ENCODE measurements at regions not wholly inside any gene's neighbourhood (a gene's known extent, or its start where the extent isn't known, plus 50 kb on each side); places are given as distances from the start of the nearest gene placed in this dataset.

DNA sequence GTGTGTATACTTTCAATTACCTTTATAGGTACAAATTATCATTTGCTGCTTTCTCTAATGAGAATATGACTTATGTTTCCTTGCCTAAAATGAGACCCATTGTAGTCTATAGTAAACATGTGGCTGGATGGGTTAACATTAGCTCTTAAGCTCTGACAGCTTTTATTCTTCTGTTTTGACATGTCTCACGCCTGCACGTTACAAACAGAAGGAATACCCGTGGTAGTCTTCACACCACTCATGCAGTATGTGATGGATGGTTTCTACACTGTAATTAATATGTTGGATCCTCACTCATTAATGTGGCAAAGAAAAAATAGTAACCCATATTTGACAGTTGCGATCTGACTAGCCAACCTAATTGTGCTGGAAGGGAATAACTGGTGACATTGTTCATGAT is 133.4 kb upstream of the MITF start:
- FAIRE-seq = no peak
- POLR2A ChIA-PET = no interaction called here
- CTCF ChIA-PET = interaction anchor here (1.4 kb wide), 1 partner anchor 196 kb away, joined by 3 read pairs; no protein-coding TSS in a partner anchor

More for the DNA sequence above, 133.4 kb upstream of the MITF start:
- Histone ChIP-seq H4K20me1 (ENCODE audit: control insufficient read depth, insufficient read depth) (no peaks in the 10 kb centered on the region), H3K9ac (ENCODE audit: control insufficient read depth, insufficient read depth, low read length) (no peak overlapping the region), H3K79me2 (ENCODE audit: control insufficient read depth, insufficient read depth, low read length) (no peaks in the 10 kb centered on the region), H3K9me3 (replicated peaks; ENCODE audit: control insufficient read depth, insufficient read depth, low read length) (no peaks in the 10 kb centered on the region), H3K4me3 (no peak overlapping the region), H3K27ac (ENCODE audit: control insufficient read depth, insufficient read depth) (no peak overlapping the region), H2AFZ (ENCODE audit: control insufficient read depth, low read depth, low read length) (no peak overlapping the region), H3K27me3 (replicated peaks in 1 of 2; ENCODE audit: control insufficient read depth in 2 of 2, insufficient read depth in 2 of 2, low read length in 1 of 2) (no peaks in the 10 kb centered on the region), H3K36me3 (ENCODE audit: control insufficient read depth in 2 of 2, insufficient read depth in 2 of 2, low read length in 1 of 2) (no peaks in the 10 kb centered on the region), H3K4me1 (ENCODE audit: control insufficient read depth, insufficient read depth, low read length) (no peaks in the 10 kb centered on the region), H3K4me2 (ENCODE audit: control insufficient read depth, insufficient read depth) (no peak overlapping the region)
- ChIA-PET SMC1A (ENCODE audit: uncharacterized antibody, unreplicated experiment) (no interaction called here), RAD21 (ENCODE audit: unreplicated experiment) (no interaction called here)
- WGBS (ENCODE audit: insufficient coverage, insufficient replicate concordance, low lambda C conversion rate, missing lambda C conversion rate) = 51% methylated on average over 4 of the region's 4 CpGs
- intact Hi-C loops (cut with micrococcal nuclease; ENCODE audit: unreplicated experiment) = no loop called here
- DNase-seq (ENCODE audit: low read depth, low spot score) = no peak
- TF ChIP-seq, protein P1, sequence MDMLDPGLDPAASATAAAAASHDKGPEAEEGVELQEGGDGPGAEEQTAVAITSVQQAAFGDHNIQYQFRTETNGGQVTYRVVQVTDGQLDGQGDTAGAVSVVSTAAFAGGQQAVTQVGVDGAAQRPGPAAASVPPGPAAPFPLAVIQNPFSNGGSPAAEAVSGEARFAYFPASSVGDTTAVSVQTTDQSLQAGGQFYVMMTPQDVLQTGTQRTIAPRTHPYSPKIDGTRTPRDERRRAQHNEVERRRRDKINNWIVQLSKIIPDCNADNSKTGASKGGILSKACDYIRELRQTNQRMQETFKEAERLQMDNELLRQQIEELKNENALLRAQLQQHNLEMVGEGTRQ (IDR thresholded peaks at IDR 0.05; ENCODE audit: borderline replicate concordance, low read depth, low read length) = no peak
- TF ChIP-seq, protein P2, sequence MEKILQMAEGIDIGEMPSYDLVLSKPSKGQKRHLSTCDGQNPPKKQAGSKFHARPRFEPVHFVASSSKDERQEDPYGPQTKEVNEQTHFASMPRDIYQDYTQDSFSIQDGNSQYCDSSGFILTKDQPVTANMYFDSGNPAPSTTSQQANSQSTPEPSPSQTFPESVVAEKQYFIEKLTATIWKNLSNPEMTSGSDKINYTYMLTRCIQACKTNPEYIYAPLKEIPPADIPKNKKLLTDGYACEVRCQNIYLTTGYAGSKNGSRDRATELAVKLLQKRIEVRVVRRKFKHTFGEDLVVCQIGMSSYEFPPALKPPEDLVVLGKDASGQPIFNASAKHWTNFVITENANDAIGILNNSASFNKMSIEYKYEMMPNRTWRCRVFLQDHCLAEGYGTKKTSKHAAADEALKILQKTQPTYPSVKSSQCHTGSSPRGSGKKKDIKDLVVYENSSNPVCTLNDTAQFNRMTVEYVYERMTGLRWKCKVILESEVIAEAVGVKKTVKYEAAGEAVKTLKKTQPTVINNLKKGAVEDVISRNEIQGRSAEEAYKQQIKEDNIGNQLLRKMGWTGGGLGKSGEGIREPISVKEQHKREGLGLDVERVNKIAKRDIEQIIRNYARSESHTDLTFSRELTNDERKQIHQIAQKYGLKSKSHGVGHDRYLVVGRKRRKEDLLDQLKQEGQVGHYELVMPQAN (conservative IDR thresholded peaks at IDR 0.05) = no peak
- TF ChIP-seq SKIL (IDR thresholded peaks at IDR 0.05; ENCODE audit: low read depth, poor library complexity, severe bottlenecking) = no peak
- no peak for TF ChIP-seq ZNF622 (IDR thresholded peaks at IDR 0.05)
- TF ChIP-seq ETV6 (conservative IDR thresholded peaks at IDR 0.05 in 1 of 2, IDR thresholded peaks at IDR 0.05 in 1 of 2; ENCODE audit: borderline replicate concordance in 1 of 2, low read depth in 1 of 2) = no peak
- no peak for TF ChIP-seq SUPT20H (IDR thresholded peaks at IDR 0.05; ENCODE audit: borderline replicate concordance, control insufficient read depth, low read depth, low read length)
- TF ChIP-seq CHD4 (IDR thresholded peaks at IDR 0.05) = no peak
- no peak for TF ChIP-seq SPI1 (IDR thresholded peaks at IDR 0.05; ENCODE audit: borderline replicate concordance, insufficient read depth, low read depth, low read length)
- TF ChIP-seq TARDBP (IDR thresholded peaks at IDR 0.05; ENCODE audit: borderline replicate concordance) = no peak
- no peak for TF ChIP-seq SRF (IDR thresholded peaks at IDR 0.05; ENCODE audit: low read depth in 2 of 2, low read length in 2 of 2)
- no peak for TF ChIP-seq SUZ12 (IDR thresholded peaks at IDR 0.05; ENCODE audit: unreplicated experiment)
- in situ Hi-C loops (cut with MboI) = no loop called here
- ATAC-seq = no peak
- BruUV-seq (replicated peaks) = no TSS peak
